ENCODE measurements at regions not wholly inside any gene's neighbourhood (a gene's known extent, or its start where the extent isn't known, plus 50 kb on each side); places are given as distances from the start of the nearest gene placed in this dataset.

GRCh38 chr19:31152906-31153305 is 196.3 kb downstream of the TSHZ3 start:
- Histone ChIP-seq H3K4me3 (ENCODE audit: low read length) (no peak overlapping the region), H3K4me1 (ENCODE audit: control insufficient read depth, insufficient read depth, low read length) (no peaks in the 10 kb centered on the region), H3K36me3 (ENCODE audit: control insufficient read depth, insufficient read depth, low read length) (no peaks in the 10 kb centered on the region), H3K9ac (ENCODE audit: low read length) (no peak overlapping the region), H3K9me3 (ENCODE audit: control insufficient read depth, low read length) (no peaks in the 10 kb centered on the region), H3K27me3 (ENCODE audit: control insufficient read depth, insufficient read depth, low read length) (no peaks in the 10 kb centered on the region)

GRCh38 chr19:31149441-31149941 is 199.7 kb downstream of the TSHZ3 start:
- H3K9me3 ChIP-seq (ENCODE audit: control insufficient read depth, low read length): no peaks in the 10 kb centered on the region
- H3K27me3 ChIP-seq (ENCODE audit: control insufficient read depth, insufficient read depth, low read length): no peaks in the 10 kb centered on the region
- no peaks in the 10 kb centered on the region for H3K4me1 ChIP-seq (ENCODE audit: control insufficient read depth, insufficient read depth, low read length)
- H3K9ac ChIP-seq (ENCODE audit: low read length): no peak overlapping the region
- H3K36me3 ChIP-seq (ENCODE audit: control insufficient read depth, insufficient read depth, low read length): no peaks in the 10 kb centered on the region
- H3K4me3 ChIP-seq (ENCODE audit: low read length): no peak overlapping the region

- no peaks in the 10 kb centered on the region for H3K9me3 ChIP-seq (ENCODE audit: control insufficient read depth, low read length)
- no peaks in the 10 kb centered on the region for H3K36me3 ChIP-seq (ENCODE audit: control insufficient read depth, insufficient read depth, low read length)
- no peaks in the 10 kb centered on the region for H3K4me1 ChIP-seq (ENCODE audit: control insufficient read depth, insufficient read depth, low read length)
- no peaks in the 10 kb centered on the region for H3K27me3 ChIP-seq (ENCODE audit: control insufficient read depth, insufficient read depth, low read length)
- H3K4me3 ChIP-seq (ENCODE audit: low read length): no peak overlapping the region
- no peak overlapping the region for H3K9ac ChIP-seq (ENCODE audit: low read length)
Observed at GRCh38 chr19:31148671-31149070, 200.6 kb downstream of the TSHZ3 start.

- no peaks in the 10 kb centered on the region for H3K27me3 ChIP-seq (ENCODE audit: control insufficient read depth, insufficient read depth, low read length)
- H3K9me3 ChIP-seq (ENCODE audit: control insufficient read depth, low read length): no peaks in the 10 kb centered on the region
- no peak overlapping the region for H3K9ac ChIP-seq (ENCODE audit: low read length)
- H3K4me1 ChIP-seq (ENCODE audit: control insufficient read depth, insufficient read depth, low read length): no peaks in the 10 kb centered on the region
- H3K4me3 ChIP-seq (ENCODE audit: low read length): no peak overlapping the region
- H3K36me3 ChIP-seq (ENCODE audit: control insufficient read depth, insufficient read depth, low read length): no peaks in the 10 kb centered on the region
Observed at GRCh38 chr19:31147234-31147633, 202.0 kb downstream of the TSHZ3 start.

- Histone ChIP-seq H3K4me3 (ENCODE audit: low read length) (no peak overlapping the region), H3K27me3 (ENCODE audit: control insufficient read depth, insufficient read depth, low read length) (no peaks in the 10 kb centered on the region), H3K9me3 (ENCODE audit: control insufficient read depth, low read length) (no peaks in the 10 kb centered on the region), H3K4me1 (ENCODE audit: control insufficient read depth, insufficient read depth, low read length) (no peaks in the 10 kb centered on the region), H3K9ac (ENCODE audit: low read length) (no peak overlapping the region), H3K36me3 (ENCODE audit: control insufficient read depth, insufficient read depth, low read length) (no peaks in the 10 kb centered on the region)
Observed at GRCh38 chr19:31146546-31147183, 202.6 kb downstream of the TSHZ3 start.

- H3K4me3 ChIP-seq (ENCODE audit: low read length): no peak overlapping the region
- no peaks in the 10 kb centered on the region for H3K27me3 ChIP-seq (ENCODE audit: control insufficient read depth, insufficient read depth, low read length)
- no peaks in the 10 kb centered on the region for H3K4me1 ChIP-seq (ENCODE audit: control insufficient read depth, insufficient read depth, low read length)
- no peaks in the 10 kb centered on the region for H3K9me3 ChIP-seq (ENCODE audit: control insufficient read depth, low read length)
- H3K36me3 ChIP-seq (ENCODE audit: control insufficient read depth, insufficient read depth, low read length): no peaks in the 10 kb centered on the region
- no peak overlapping the region for H3K9ac ChIP-seq (ENCODE audit: low read length)
Observed at GRCh38 chr19:31146015-31146414, 203.2 kb downstream of the TSHZ3 start.

- H3K9ac ChIP-seq (ENCODE audit: low read length): no peak overlapping the region
- no peaks in the 10 kb centered on the region for H3K9me3 ChIP-seq (ENCODE audit: control insufficient read depth, low read length)
- H3K4me3 ChIP-seq (ENCODE audit: low read length): no peak overlapping the region
- no peaks in the 10 kb centered on the region for H3K27me3 ChIP-seq (ENCODE audit: control insufficient read depth, insufficient read depth, low read length)
- H3K36me3 ChIP-seq (ENCODE audit: control insufficient read depth, insufficient read depth, low read length): no peaks in the 10 kb centered on the region
- no peaks in the 10 kb centered on the region for H3K4me1 ChIP-seq (ENCODE audit: control insufficient read depth, insufficient read depth, low read length)
Observed at GRCh38 chr19:31145007-31145406, 204.2 kb downstream of the TSHZ3 start.

GRCh38 chr19:31144075-31144870 is 205.0 kb downstream of the TSHZ3 start:
- Histone ChIP-seq H3K4me3 (ENCODE audit: low read length) (no peak overlapping the region), H3K9me3 (ENCODE audit: control insufficient read depth, low read length) (no peaks in the 10 kb centered on the region), H3K9ac (ENCODE audit: low read length) (no peak overlapping the region), H3K36me3 (ENCODE audit: control insufficient read depth, insufficient read depth, low read length) (no peaks in the 10 kb centered on the region), H3K27me3 (ENCODE audit: control insufficient read depth, insufficient read depth, low read length) (no peaks in the 10 kb centered on the region), H3K4me1 (ENCODE audit: control insufficient read depth, insufficient read depth, low read length) (no peaks in the 10 kb centered on the region)

GRCh38 chr19:31141301-31141700 is 207.9 kb downstream of the TSHZ3 start:
- H3K36me3 ChIP-seq (ENCODE audit: control insufficient read depth, insufficient read depth, low read length): no peaks in the 10 kb centered on the region
- H3K9me3 ChIP-seq (ENCODE audit: control insufficient read depth, low read length): no peaks in the 10 kb centered on the region
- no peaks in the 10 kb centered on the region for H3K27me3 ChIP-seq (ENCODE audit: control insufficient read depth, insufficient read depth, low read length)
- no peak overlapping the region for H3K9ac ChIP-seq (ENCODE audit: low read length)
- H3K4me3 ChIP-seq (ENCODE audit: low read length): no peak overlapping the region
- H3K4me1 ChIP-seq (ENCODE audit: control insufficient read depth, insufficient read depth, low read length): no peaks in the 10 kb centered on the region

GRCh38 chr19:31140717-31141116 is 208.5 kb downstream of the TSHZ3 start:
- Histone ChIP-seq H3K4me3 (ENCODE audit: low read length) (no peak overlapping the region), H3K27me3 (ENCODE audit: control insufficient read depth, insufficient read depth, low read length) (no peaks in the 10 kb centered on the region), H3K36me3 (ENCODE audit: control insufficient read depth, insufficient read depth, low read length) (no peaks in the 10 kb centered on the region), H3K9me3 (ENCODE audit: control insufficient read depth, low read length) (no peaks in the 10 kb centered on the region), H3K4me1 (ENCODE audit: control insufficient read depth, insufficient read depth, low read length) (no peaks in the 10 kb centered on the region), H3K9ac (ENCODE audit: low read length) (no peak overlapping the region)

- Histone ChIP-seq H3K36me3 (ENCODE audit: control insufficient read depth, insufficient read depth, low read length) (no peaks in the 10 kb centered on the region), H3K4me1 (ENCODE audit: control insufficient read depth, insufficient read depth, low read length) (no peaks in the 10 kb centered on the region), H3K9ac (ENCODE audit: low read length) (no peak overlapping the region), H3K4me3 (ENCODE audit: low read length) (no peak overlapping the region), H3K9me3 (ENCODE audit: control insufficient read depth, low read length) (no peaks in the 10 kb centered on the region), H3K27me3 (ENCODE audit: control insufficient read depth, insufficient read depth, low read length) (no peaks in the 10 kb centered on the region)
Observed at GRCh38 chr19:31139871-31140505, 209.2 kb downstream of the TSHZ3 start.

- H3K36me3 ChIP-seq (ENCODE audit: control insufficient read depth, insufficient read depth, low read length): no peaks in the 10 kb centered on the region
- no peaks in the 10 kb centered on the region for H3K27me3 ChIP-seq (ENCODE audit: control insufficient read depth, insufficient read depth, low read length)
- no peaks in the 10 kb centered on the region for H3K9me3 ChIP-seq (ENCODE audit: control insufficient read depth, low read length)
- H3K9ac ChIP-seq (ENCODE audit: low read length): no peak overlapping the region
- no peak overlapping the region for H3K4me3 ChIP-seq (ENCODE audit: low read length)
- no peaks in the 10 kb centered on the region for H3K4me1 ChIP-seq (ENCODE audit: control insufficient read depth, insufficient read depth, low read length)
Observed at GRCh38 chr19:31138077-31138476, 211.2 kb downstream of the TSHZ3 start.
